Endothelial cell of umbilical vein (primary cell): ENCODE measurements at regions not wholly inside any gene's neighbourhood (a gene's known extent, or its start where the extent isn't known, plus 50 kb on each side); places are given as distances from the start of the nearest gene placed in this dataset.

Experiments
- BruUV-seq: library from RNA; stranded (reverse); fragments of 400-500 nt; replicated peaks from 2 replicates; lab custom pipeline; 2021; lab: Mats Ljungman, UMichigan
- CTCF ChIA-PET: fragments of 300-600, 350-600 bp; sonication (Branson Sonifier 250); formaldehyde crosslinking; loops from one replicate; lab custom pipeline; 2021; ENCODE audit warnings: antibody characterized with exemption, inconsistent platforms; lab: Charles Lee
- POLR2A ChIA-PET: fragments of 300-600, 350-600 bp; sonication (Branson Sonifier 250); formaldehyde crosslinking; loops from one replicate; lab custom pipeline; 2021; ENCODE audit warnings: antibody characterized with exemption, inconsistent platforms; lab: Charles Lee
- DNase-seq: peaks from one replicate; pipeline ENCODE4 v3.0.0-alpha.2; 2011; ENCODE audit warnings: low read depth, low spot score
- FAIRE-seq: peaks from 2 replicates; lab custom pipeline; 2011; peaks lifted over from hg19 to GRCh38; lab: Jason Lieb, UNC
- H2AFZ ChIP-seq: 2 replicates; pipeline ENCODE4 v1.6.0; 2012; ENCODE audit warnings: low read depth, low read length, control low read depth, inconsistent platforms
- H3K27ac ChIP-seq: 2 replicates; pipeline ENCODE4 v1.5.1; 2011; ENCODE audit warnings: low read depth, mild to moderate bottlenecking, control low read depth, low read length, moderate library complexity; ENCODE audit not compliant: insufficient read depth
- H3K27me3 ChIP-seq, 2 experiments: 2 replicates each; pipeline versions ENCODE4 v1.6.0 to v1.6.1; 2011; ENCODE audit warnings: low read length in 2 of 2, mixed read lengths in 1 of 2; ENCODE audit not compliant: control insufficient read depth in 2 of 2, insufficient read depth in 2 of 2
- H3K36me3 ChIP-seq, 2 experiments: 2 replicates in 1 of 2; 3 replicates in 1 of 2; pipeline ENCODE4 v1.5.1; 2011; ENCODE audit warnings: low read length in 2 of 2, mild to moderate bottlenecking in 1 of 2, moderate library complexity in 1 of 2; ENCODE audit not compliant: control insufficient read depth in 2 of 2, insufficient read depth in 2 of 2; ENCODE audit errors: extremely low read depth in 1 of 2
- H3K4me1 ChIP-seq: 3 replicates; pipeline ENCODE4 v1.5.1; 2011; ENCODE audit warnings: mild to moderate bottlenecking, low read length; ENCODE audit not compliant: control insufficient read depth, insufficient read depth; ENCODE audit errors: extremely low read depth
- H3K4me2 ChIP-seq: 2 replicates; pipeline ENCODE4 v1.6.1; 2011; ENCODE audit warnings: low read length, control low read depth, mixed read lengths; ENCODE audit not compliant: insufficient read depth
- H3K4me3 ChIP-seq, 3 experiments: fragments of 200-600 bp in 1 of 3; sonication (generic), shearing (Covaris generic) in 1 of 3; replicated peaks in 1 of 3; 2 replicates each; pipeline ENCODE4 v1.5.1; 2011 to 2016; ENCODE audit warnings: control low read depth in 3 of 3, low read length in 3 of 3, mild to moderate bottlenecking in 2 of 3, inconsistent platforms in 1 of 3, low read depth in 1 of 3, moderate library complexity in 1 of 3; ENCODE audit not compliant: insufficient read depth in 1 of 3
- H3K79me2 ChIP-seq: 2 replicates; pipeline ENCODE4 v1.6.0; 2012; ENCODE audit warnings: low read length, inconsistent platforms; ENCODE audit not compliant: control insufficient read depth, insufficient read depth
- H3K9ac ChIP-seq: replicated peaks from 2 replicates; pipeline ENCODE3; 2011; ENCODE audit warnings: low read length, control low read depth; ENCODE audit not compliant: insufficient read depth; ENCODE audit errors: extremely low read depth
- H3K9me1 ChIP-seq: replicated peaks from 3 replicates; pipeline ENCODE4 v1.6.0; 2011; ENCODE audit warnings: mild to moderate bottlenecking, low read length; ENCODE audit not compliant: control insufficient read depth, insufficient read depth; ENCODE audit errors: extremely low read depth
- H3K9me3 ChIP-seq: replicated peaks from 2 replicates; pipeline ENCODE4 v1.5.1; 2012; ENCODE audit warnings: low read length, inconsistent platforms; ENCODE audit not compliant: control insufficient read depth, insufficient read depth
- H4K20me1 ChIP-seq: replicated peaks from 2 replicates; pipeline ENCODE3; 2011; ENCODE audit warnings: mild to moderate bottlenecking, low read length; ENCODE audit not compliant: control insufficient read depth, insufficient read depth; ENCODE audit errors: extremely low read depth
- CTCF ChIP-seq, 2 donors: IDR thresholded peaks; 1 replicate in 1 of 2; 2 replicates in 1 of 2; pipeline ENCODE4 v1.5.1; 2011; ENCODE audit warnings: low read length in 2 of 2, mild to moderate bottlenecking in 2 of 2, moderate library complexity in 2 of 2, control low read depth in 1 of 2, inconsistent platforms in 1 of 2, low read depth in 1 of 2; ENCODE audit not compliant: insufficient read depth in 1 of 2; ENCODE audit errors: extremely low read depth in 1 of 2
- EZH2 ChIP-seq: IDR thresholded peaks from 2 replicates; pipeline ENCODE4 v1.6.1; 2012; ENCODE audit warnings: borderline replicate concordance, low read depth, mild to moderate bottlenecking, moderate library complexity, low read length, inconsistent platforms; ENCODE audit not compliant: severe bottlenecking
- FOS ChIP-seq: IDR thresholded peaks from 2 replicates; pipeline ENCODE4 v1.6.1; 2011; ENCODE audit warnings: mild to moderate bottlenecking, low read length, moderate library complexity, borderline replicate concordance; ENCODE audit not compliant: insufficient read depth
- GATA2 ChIP-seq: IDR thresholded peaks from 2 replicates; pipeline ENCODE4 v1.7.0; 2011; ENCODE audit warnings: low read depth, mild to moderate bottlenecking, moderate library complexity, mixed read lengths, low read length; ENCODE audit not compliant: insufficient read length, insufficient read depth
- JUN ChIP-seq: IDR thresholded peaks from 2 replicates; pipeline ENCODE4 v1.6.1; 2011; ENCODE audit warnings: borderline replicate concordance, low read depth; ENCODE audit not compliant: insufficient read length, insufficient read depth
- MAX ChIP-seq: IDR thresholded peaks from 2 replicates; pipeline ENCODE4 v1.6.1; 2011; ENCODE audit not compliant: insufficient read depth, insufficient read length
- MYC ChIP-seq: IDR thresholded peaks from one replicate; pipeline ENCODE4 v1.6.1; 2011; ENCODE audit warnings: mild to moderate bottlenecking, low read depth, low read length
- POLR2A ChIP-seq: IDR thresholded peaks from 2 replicates; pipeline ENCODE4 v1.6.1; 2012; ENCODE audit warnings: low read depth, mild to moderate bottlenecking, control low read depth, low read length
- POLR2AphosphoS5 ChIP-seq: IDR thresholded peaks from 2 replicates; pipeline ENCODE4 v1.6.1; 2012; ENCODE audit warnings: low read depth, mild to moderate bottlenecking, control low read depth, low read length, moderate library complexity; ENCODE audit not compliant: insufficient read depth
- dilution Hi-C: fragments of 300-500 bp; cut with MboI; formaldehyde crosslinking; loops from one replicate; pipeline ENCODE4 v1.15.0; 2019; ENCODE audit warnings: low sequenced_read_pairs; ENCODE audit not compliant: extremely low pct_ligation_motif_present
- intact Hi-C: fragments of 100-400 bp; cut with micrococcal nuclease; formaldehyde crosslinking; loops from one replicate; pipeline ENCODE4 v1.10.0; 2022

- intact Hi-C loops = loop anchor here (2.0 kb wide), 2 partner anchors 36 to 96 kb away; no protein-coding TSS in a partner anchor
- dilution Hi-C loops = no loop called here
- DNase-seq = peak; percentile 66
- no peaks in the 10 kb centered on the region for H3K36me3 ChIP-seq
- no peaks in the 10 kb centered on the region for H3K9me3 ChIP-seq
- peak; percentile 12 for FAIRE-seq
- CTCF ChIA-PET = interaction anchor here (0.7 to 10.4 kb wide), 11 partner anchors 15 to 354 kb away, joined by 3 to 171 read pairs (median 4); partner anchors contain the start of gene FOXD2
- H4K20me1 ChIP-seq = no peaks in the 10 kb centered on the region
- H3K4me2 ChIP-seq = peak overlapping the region; percentile 1
- peak overlapping the region in 1 of 3 experiments; percentile 33 for H3K4me3 ChIP-seq
- peaks cover 12 to 17% of the 10 kb centered on the region in 2 experiments for H3K27me3 ChIP-seq
- no TSS peak for BruUV-seq
- POLR2A ChIA-PET = interaction anchor here (0.7 to 0.8 kb wide), 2 partner anchors 33 to 200 kb away, joined by 4 read pairs; partner anchors contain the start of gene CMPK1
- H3K27ac ChIP-seq = no peak overlapping the region
- H3K9me1 ChIP-seq = no peaks in the 10 kb centered on the region
- peak overlapping the region; percentile 48 for H2AFZ ChIP-seq
- no peak for TF ChIP-seq POLR2AphosphoS5
- H3K79me2 ChIP-seq = no peaks in the 10 kb centered on the region
- H3K9ac ChIP-seq = no peak overlapping the region
- H3K4me1 ChIP-seq = no peaks in the 10 kb centered on the region
These were observed 95.3 kb downstream of the FOXD2 start for GRCh38 chr1:47532921-47533792.

GRCh38 chr1:47533793-47534328, 96.0 kb downstream of the FOXD2 start:
- H3K9ac ChIP-seq = no peak overlapping the region
- H3K27ac ChIP-seq = no peak overlapping the region
- H3K4me2 ChIP-seq = no peak overlapping the region
- no peaks in the 10 kb centered on the region for H4K20me1 ChIP-seq
- H3K9me1 ChIP-seq = no peaks in the 10 kb centered on the region
- H3K79me2 ChIP-seq = no peaks in the 10 kb centered on the region
- DNase-seq = no peak
- dilution Hi-C loops = no loop called here
- peaks cover 12 to 18% of the 10 kb centered on the region in 2 experiments for H3K27me3 ChIP-seq
- H3K9me3 ChIP-seq = no peaks in the 10 kb centered on the region
- ChIA-PET POLR2A (no interaction called here), CTCF (interaction anchor here (0.9 to 10.4 kb wide), 6 partner anchors 26 to 355 kb away, joined by 3 to 171 read pairs (median 6); partner anchors contain the start of gene FOXD2)
- no peak for FAIRE-seq
- intact Hi-C loops = loop anchor here (2.0 kb wide), 2 partner anchors 35 to 97 kb away; no protein-coding TSS in a partner anchor
- BruUV-seq = no TSS peak
- TF ChIP-seq EZH2 = no peak
- TF ChIP-seq FOS = no peak
- TF ChIP-seq CTCF (IDR thresholded peaks at IDR 0.05; ENCODE audit: extremely low read depth in 1 of 2, insufficient read depth in 1 of 2, low read depth in 1 of 2, low read length in 2 of 2) = no peak
- TF ChIP-seq GATA2 = no peak
- no peak for TF ChIP-seq JUN
- TF ChIP-seq MAX = no peak
- no peak for TF ChIP-seq POLR2AphosphoS5
- TF ChIP-seq MYC = no peak
- TF ChIP-seq POLR2A = no peak
- H3K4me3 ChIP-seq = peak overlapping the region in 1 of 3 experiments; percentile 33
- H3K36me3 ChIP-seq = no peaks in the 10 kb centered on the region
- no peaks in the 10 kb centered on the region for H3K4me1 ChIP-seq
- H2AFZ ChIP-seq = no peak overlapping the region
